ENCODE measurements at regions not wholly inside any gene's neighbourhood (a gene's known extent, or its start where the extent isn't known, plus 50 kb on each side); places are given as distances from the start of the nearest gene placed in this dataset.
"Not testable (repeated sequence)": the region's sequence is repeated elsewhere in the genome, so short reads cannot be mapped to it uniquely, and the experiment has no call there.

GRCh38 chr5:163309914-163310313 is 127.5 kb upstream of the CCNG1 start:
- no peak for DNase-seq

GRCh38 chr5:163310997-163311396 is 126.4 kb upstream of the CCNG1 start:
- DNase-seq = no peak

GRCh38 chr5:163312598-163312997 is 124.8 kb upstream of the CCNG1 start:
- no peak for DNase-seq

GRCh38 chr5:163313049-163313448 is 124.3 kb upstream of the CCNG1 start:
- not testable (repeated sequence) for DNase-seq

- not testable (repeated sequence) for DNase-seq
Measured at GRCh38 chr5:163316374-163316773, 121.0 kb upstream of the CCNG1 start.

GRCh38 chr5:163318707-163319106 is 118.7 kb upstream of the CCNG1 start:
- no peak for DNase-seq

- no peak for DNase-seq
Measured at GRCh38 chr5:163321511-163321910, 115.9 kb upstream of the CCNG1 start.

GRCh38 chr5:163330723-163331668 is 106.4 kb upstream of the CCNG1 start:
- DNase-seq = no peak

GRCh38 chr5:163336074-163336473 is 101.3 kb upstream of the CCNG1 start:
- not testable (repeated sequence) for DNase-seq

- no peak for DNase-seq
Measured at GRCh38 chr5:163339148-163339547, 98.2 kb upstream of the CCNG1 start.

- DNase-seq = not testable (repeated sequence)
Measured at GRCh38 chr5:163340378-163340777, 97.0 kb upstream of the CCNG1 start.

GRCh38 chr5:163342306-163342705 is 95.1 kb upstream of the CCNG1 start:
- DNase-seq = no peak

- DNase-seq = no peak
Measured at GRCh38 chr5:163345216-163345615, 92.2 kb upstream of the CCNG1 start.

GRCh38 chr5:163347671-163348070 is 89.7 kb upstream of the CCNG1 start:
- peak; percentile 33 for DNase-seq

- no peak for DNase-seq
Measured at GRCh38 chr5:163350083-163350482, 87.3 kb upstream of the CCNG1 start.

- DNase-seq = no peak
Measured at GRCh38 chr5:163352531-163352930, 84.9 kb upstream of the CCNG1 start.

- DNase-seq = not testable (repeated sequence)
Measured at GRCh38 chr5:163355811-163356210, 81.6 kb upstream of the CCNG1 start.

- no peak for DNase-seq
Measured at GRCh38 chr5:163357636-163358035, 79.8 kb upstream of the CCNG1 start.

GRCh38 chr5:163360656-163361055 is 76.7 kb upstream of the CCNG1 start:
- DNase-seq = no peak

- DNase-seq = no peak
Measured at GRCh38 chr5:163361450-163361849, 75.9 kb upstream of the CCNG1 start.

- DNase-seq = no peak
Measured at GRCh38 chr5:163362840-163363371, 74.5 kb upstream of the CCNG1 start.

- no peak for DNase-seq
Measured at GRCh38 chr5:163363389-163363788, 74.0 kb upstream of the CCNG1 start.

- DNase-seq = no peak
Measured at GRCh38 chr5:163366757-163367156, 70.6 kb upstream of the CCNG1 start.

- DNase-seq = no peak
Measured at GRCh38 chr5:163369776-163370385, 67.5 kb upstream of the CCNG1 start.
